ENCODE measurements at regions not wholly inside any gene's neighbourhood (a gene's known extent, or its start where the extent isn't known, plus 50 kb on each side); places are given as distances from the start of the nearest gene placed in this dataset.
"Not testable (repeated sequence)": the region's sequence is repeated elsewhere in the genome, so short reads cannot be mapped to it uniquely, and the experiment has no call there.

GRCh38 chr1:29999595-29999994 is 723.8 kb downstream of the MATN1 start:
- H3K27me3 ChIP-seq (ENCODE audit: control insufficient read depth, low read length), result no peaks in the 10 kb centered on the region
- H3F3A ChIP-seq (ENCODE audit: control insufficient read depth, insufficient read depth), result no peaks in the 10 kb centered on the region
- H3K36me3 ChIP-seq (ENCODE audit: control insufficient read depth, low read length), result no peaks in the 10 kb centered on the region

GRCh38 chr1:29998686-29999085 is 724.7 kb downstream of the MATN1 start:
- Histone ChIP-seq H3K79me2 (ENCODE audit: control insufficient read depth, low read length) (no peaks in the 10 kb centered on the region), H4K20me1 (ENCODE audit: control insufficient read depth, insufficient read depth, low read depth, low read length) (no peaks in the 10 kb centered on the region), H3K36me3 (ENCODE audit: control insufficient read depth, low read length) (no peaks in the 10 kb centered on the region), H3F3A (ENCODE audit: control insufficient read depth, insufficient read depth) (no peaks in the 10 kb centered on the region), H3K27me3 (ENCODE audit: control insufficient read depth, low read length) (no peaks in the 10 kb centered on the region), H3K4me1 (ENCODE audit: control insufficient read depth, low read length) (no peaks in the 10 kb centered on the region), H3K9me2 (replicated peaks; ENCODE audit: control insufficient read depth, low read length) (no peaks in the 10 kb centered on the region), H3K4me2 (ENCODE audit: low read length) (no peak overlapping the region), H3K9me3 (ENCODE audit: control insufficient read depth, insufficient read depth, low read length) (no peaks in the 10 kb centered on the region; the same call in 1 of the 2 replicates), H3K27ac (ENCODE audit: low read depth, low read length) (no peak overlapping the region), H3K4me3 (ENCODE audit: low read length) (no peak overlapping the region)
- TF ChIP-seq, protein P1, sequence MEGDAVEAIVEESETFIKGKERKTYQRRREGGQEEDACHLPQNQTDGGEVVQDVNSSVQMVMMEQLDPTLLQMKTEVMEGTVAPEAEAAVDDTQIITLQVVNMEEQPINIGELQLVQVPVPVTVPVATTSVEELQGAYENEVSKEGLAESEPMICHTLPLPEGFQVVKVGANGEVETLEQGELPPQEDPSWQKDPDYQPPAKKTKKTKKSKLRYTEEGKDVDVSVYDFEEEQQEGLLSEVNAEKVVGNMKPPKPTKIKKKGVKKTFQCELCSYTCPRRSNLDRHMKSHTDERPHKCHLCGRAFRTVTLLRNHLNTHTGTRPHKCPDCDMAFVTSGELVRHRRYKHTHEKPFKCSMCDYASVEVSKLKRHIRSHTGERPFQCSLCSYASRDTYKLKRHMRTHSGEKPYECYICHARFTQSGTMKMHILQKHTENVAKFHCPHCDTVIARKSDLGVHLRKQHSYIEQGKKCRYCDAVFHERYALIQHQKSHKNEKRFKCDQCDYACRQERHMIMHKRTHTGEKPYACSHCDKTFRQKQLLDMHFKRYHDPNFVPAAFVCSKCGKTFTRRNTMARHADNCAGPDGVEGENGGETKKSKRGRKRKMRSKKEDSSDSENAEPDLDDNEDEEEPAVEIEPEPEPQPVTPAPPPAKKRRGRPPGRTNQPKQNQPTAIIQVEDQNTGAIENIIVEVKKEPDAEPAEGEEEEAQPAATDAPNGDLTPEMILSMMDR (IDR thresholded peaks at IDR 0.05; ENCODE audit: low read depth, low read length, poor library complexity, severe bottlenecking), result no peak
- TF ChIP-seq EZH2phosphoT487 (IDR thresholded peaks at IDR 0.05; ENCODE audit: borderline replicate concordance, low read length), result no peak

More at GRCh38 chr1:29999595-29999994, 723.8 kb downstream of the MATN1 start:
- no peaks in the 10 kb centered on the region for H3K9me3 ChIP-seq (ENCODE audit: control insufficient read depth, insufficient read depth, low read length)
- no peaks in the 10 kb centered on the region for H4K20me1 ChIP-seq (ENCODE audit: control insufficient read depth, insufficient read depth, low read depth, low read length)
- H3K79me2 ChIP-seq (ENCODE audit: control insufficient read depth, low read length), result no peaks in the 10 kb centered on the region
- no peaks in the 10 kb centered on the region for H3K9me2 ChIP-seq (replicated peaks; ENCODE audit: control insufficient read depth, low read length)
- no peak overlapping the region for H3K4me2 ChIP-seq (ENCODE audit: low read length)
- TF ChIP-seq, protein P1 (IDR thresholded peaks at IDR 0.05; ENCODE audit: low read depth, low read length, poor library complexity, severe bottlenecking), result no peak
- no peak for TF ChIP-seq EZH2phosphoT487 (IDR thresholded peaks at IDR 0.05; ENCODE audit: borderline replicate concordance, low read length)
- H3K27ac ChIP-seq (ENCODE audit: low read depth, low read length), result no peak overlapping the region
- H3K4me1 ChIP-seq (ENCODE audit: control insufficient read depth, low read length), result no peaks in the 10 kb centered on the region
- no peak overlapping the region for H3K4me3 ChIP-seq (ENCODE audit: low read length)

DNA sequence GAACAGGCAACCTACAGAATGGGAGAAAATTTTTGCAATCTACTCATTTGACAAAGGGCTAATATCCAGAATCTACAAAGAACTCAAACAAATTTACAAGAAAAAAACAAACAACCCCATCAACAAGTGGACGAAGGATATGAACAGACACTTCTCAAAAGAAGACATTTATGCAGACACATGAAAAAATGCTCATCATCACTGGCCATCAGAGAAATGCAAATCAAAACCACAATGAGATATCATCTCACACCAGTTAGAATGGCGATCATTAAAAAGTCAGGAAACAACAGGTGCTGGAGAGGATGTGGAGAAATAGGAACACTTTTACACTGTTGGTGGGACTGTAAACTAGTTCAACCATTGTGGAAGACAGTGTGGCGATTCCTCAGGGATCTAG is 725.6 kb downstream of the MATN1 start:
- not testable (repeated sequence) for H3K4me2 ChIP-seq (ENCODE audit: low read length); H3K9me2 ChIP-seq (replicated peaks; ENCODE audit: control insufficient read depth, low read length); H3K4me3 ChIP-seq (ENCODE audit: low read length); H3K79me2 ChIP-seq (ENCODE audit: control insufficient read depth, low read length); H3K4me1 ChIP-seq (ENCODE audit: control insufficient read depth, low read length); H3K27me3 ChIP-seq (ENCODE audit: control insufficient read depth, low read length); H3K36me3 ChIP-seq (ENCODE audit: control insufficient read depth, low read length); H3K27ac ChIP-seq (ENCODE audit: low read depth, low read length); H3K9me3 ChIP-seq (ENCODE audit: control insufficient read depth, insufficient read depth, low read length); H4K20me1 ChIP-seq (ENCODE audit: control insufficient read depth, insufficient read depth, low read depth, low read length); H3F3A ChIP-seq (ENCODE audit: control insufficient read depth, insufficient read depth)

GRCh38 chr1:29993950-29994349 is 729.4 kb downstream of the MATN1 start:
- Histone ChIP-seq H3K4me3 (ENCODE audit: low read length) (no peak overlapping the region), H3K4me2 (ENCODE audit: low read length) (no peak overlapping the region), H3K27ac (ENCODE audit: low read depth, low read length) (no peak overlapping the region), H3F3A (ENCODE audit: control insufficient read depth, insufficient read depth) (no peaks in the 10 kb centered on the region), H3K79me2 (ENCODE audit: control insufficient read depth, low read length) (no peaks in the 10 kb centered on the region), H3K27me3 (ENCODE audit: control insufficient read depth, low read length) (no peaks in the 10 kb centered on the region), H3K4me1 (ENCODE audit: control insufficient read depth, low read length) (no peaks in the 10 kb centered on the region), H3K9me3 (ENCODE audit: control insufficient read depth, insufficient read depth, low read length) (no peaks in the 10 kb centered on the region; the same call in 1 of the 2 replicates), H4K20me1 (ENCODE audit: control insufficient read depth, insufficient read depth, low read depth, low read length) (no peaks in the 10 kb centered on the region), H3K36me3 (ENCODE audit: control insufficient read depth, low read length) (no peaks in the 10 kb centered on the region), H3K9me2 (replicated peaks; ENCODE audit: control insufficient read depth, low read length) (no peaks in the 10 kb centered on the region)
- TF ChIP-seq, protein P1 (IDR thresholded peaks at IDR 0.05; ENCODE audit: low read depth, low read length, poor library complexity, severe bottlenecking), result no peak
- no peak for TF ChIP-seq EZH2phosphoT487 (IDR thresholded peaks at IDR 0.05; ENCODE audit: borderline replicate concordance, low read length)
